ENCODE measurements at regions not wholly inside any gene's neighbourhood (a gene's known extent, or its start where the extent isn't known, plus 50 kb on each side); places are given as distances from the start of the nearest gene placed in this dataset.

DNA sequence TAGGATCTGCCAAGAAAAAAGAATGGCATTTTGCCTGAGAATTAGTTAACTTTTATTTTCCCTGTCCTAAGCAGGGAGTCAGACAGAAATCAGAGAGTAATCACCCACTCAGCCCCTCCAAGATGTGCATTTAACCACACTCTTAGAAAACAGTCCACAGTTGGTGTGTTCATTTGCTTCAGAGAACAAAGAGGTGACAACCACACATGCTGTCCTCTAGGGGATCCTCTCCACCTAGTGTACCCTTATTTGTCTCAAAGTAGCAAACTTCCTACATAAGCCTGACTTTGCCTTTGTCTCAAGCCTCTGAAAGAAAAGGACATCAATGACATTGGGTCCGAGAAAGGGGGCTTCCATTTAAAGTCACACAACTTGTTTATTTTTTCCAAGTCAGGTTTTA is 107.0 kb upstream of the RFC3 start:
- no peak for DNase-seq (ENCODE audit: low read depth in 2 of 2)

DNA sequence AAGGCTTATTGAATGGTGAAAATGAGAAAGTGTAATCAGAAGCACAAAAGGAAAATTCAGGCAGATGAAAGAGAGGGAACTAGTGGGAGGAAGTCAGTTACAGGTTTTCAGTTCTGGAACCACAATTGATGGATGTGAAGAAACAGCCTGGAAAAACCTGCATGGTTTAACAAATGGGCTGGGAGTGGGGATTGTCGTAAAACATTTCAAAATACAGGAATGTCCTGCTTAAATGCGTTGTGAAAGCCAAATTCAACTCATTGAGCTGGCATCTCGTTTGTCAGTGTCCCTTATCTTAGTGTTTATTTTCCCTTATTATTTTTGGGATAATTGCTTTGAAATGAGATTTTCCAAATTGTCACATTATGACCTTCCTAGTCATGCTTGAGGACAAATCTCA is 106.5 kb upstream of the RFC3 start:
- DNase-seq (ENCODE audit: low read depth in 2 of 2), result no peak

DNA sequence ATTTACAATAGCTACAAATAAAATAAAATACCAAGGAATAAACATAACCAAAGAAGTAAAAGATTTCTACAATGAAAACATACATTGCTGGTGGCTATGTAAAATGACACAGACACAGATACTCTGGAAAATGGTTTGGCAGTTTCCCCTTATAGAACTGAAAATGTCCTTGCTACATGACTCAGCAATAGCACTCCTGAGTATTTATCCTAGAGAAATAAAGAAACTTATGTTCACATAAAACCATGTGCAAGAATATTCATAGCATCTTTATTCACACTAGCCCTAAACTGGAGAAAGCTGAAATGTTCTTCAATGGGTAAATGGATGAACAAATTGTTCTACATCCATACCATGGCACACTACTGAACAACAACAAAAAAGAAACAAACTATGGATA is 100.2 kb upstream of the RFC3 start:
- no peak for DNase-seq (ENCODE audit: low read depth in 2 of 2)

DNA sequence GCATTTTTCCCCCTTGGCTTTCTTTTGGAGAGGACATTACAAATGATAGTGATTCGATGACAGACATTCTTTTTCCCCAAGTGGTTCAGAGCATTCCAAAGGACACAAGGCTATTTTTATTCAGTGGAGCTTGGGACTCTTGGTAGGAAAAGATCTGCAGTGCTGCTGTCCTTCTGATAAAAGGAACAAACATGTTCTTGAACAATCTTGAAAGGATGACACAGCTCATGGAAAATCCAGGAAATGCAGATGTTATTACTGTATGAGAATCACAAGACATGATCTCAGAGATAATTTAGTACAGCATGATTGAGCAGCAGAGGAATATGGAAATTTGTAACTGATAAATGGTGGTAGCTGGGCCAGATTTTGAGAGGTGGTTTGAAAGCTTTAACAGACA is 96.2 kb upstream of the RFC3 start:
- DNase-seq (ENCODE audit: low read depth in 2 of 2), result no peak

DNA sequence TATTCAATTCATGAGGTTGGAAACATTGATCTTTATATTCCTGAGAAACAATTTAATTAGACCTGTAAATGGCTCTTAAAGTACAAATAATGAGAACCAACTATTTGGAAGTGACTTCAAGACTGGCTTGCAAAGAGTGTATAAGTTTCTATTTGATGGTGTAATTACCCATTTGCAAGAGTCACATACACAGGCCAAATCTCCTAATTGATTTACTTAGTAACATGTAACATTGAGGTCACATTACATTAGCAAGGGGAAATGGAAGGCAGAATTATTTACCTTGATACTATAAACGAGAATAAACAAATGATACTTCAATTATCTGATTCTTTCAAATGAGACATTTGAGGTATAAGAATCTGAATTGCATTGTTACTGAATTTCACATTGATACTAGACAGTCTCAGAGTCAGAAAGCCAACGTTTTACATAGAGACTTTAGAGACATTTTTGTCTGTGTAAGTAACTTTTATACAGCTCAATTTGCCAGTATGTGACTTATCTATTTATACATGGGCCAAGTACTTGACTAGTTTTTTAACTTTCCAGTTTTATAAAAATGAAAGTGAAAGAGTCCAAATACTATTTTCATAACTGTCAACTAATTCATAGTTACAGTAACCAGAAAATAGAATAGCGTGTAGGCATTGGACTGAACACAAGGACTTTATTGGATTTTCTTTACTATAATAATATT is 95.6 kb upstream of the RFC3 start:
- DNase-seq (ENCODE audit: low read depth in 2 of 2), result no peak

DNA sequence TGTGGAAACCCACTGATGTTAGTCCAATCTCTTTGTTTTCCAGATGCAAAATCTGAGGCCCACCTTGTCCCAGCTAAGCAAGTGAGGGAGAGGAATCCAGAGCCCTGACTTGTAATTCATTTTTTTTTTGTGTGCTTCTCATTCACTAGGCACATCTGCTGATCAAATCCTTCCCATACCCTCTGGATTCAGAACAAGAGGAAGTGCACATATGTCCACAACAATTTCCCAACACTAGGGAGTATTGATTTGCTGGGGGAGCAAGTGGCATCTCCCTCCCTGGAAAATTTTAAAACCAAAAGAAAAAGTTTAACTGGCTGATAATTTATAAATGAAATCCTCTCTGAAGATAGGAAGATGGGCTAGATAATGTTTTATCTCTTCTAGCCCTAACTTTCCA is 94.6 kb upstream of the RFC3 start:
- no peak for DNase-seq (ENCODE audit: low read depth in 2 of 2)

DNA sequence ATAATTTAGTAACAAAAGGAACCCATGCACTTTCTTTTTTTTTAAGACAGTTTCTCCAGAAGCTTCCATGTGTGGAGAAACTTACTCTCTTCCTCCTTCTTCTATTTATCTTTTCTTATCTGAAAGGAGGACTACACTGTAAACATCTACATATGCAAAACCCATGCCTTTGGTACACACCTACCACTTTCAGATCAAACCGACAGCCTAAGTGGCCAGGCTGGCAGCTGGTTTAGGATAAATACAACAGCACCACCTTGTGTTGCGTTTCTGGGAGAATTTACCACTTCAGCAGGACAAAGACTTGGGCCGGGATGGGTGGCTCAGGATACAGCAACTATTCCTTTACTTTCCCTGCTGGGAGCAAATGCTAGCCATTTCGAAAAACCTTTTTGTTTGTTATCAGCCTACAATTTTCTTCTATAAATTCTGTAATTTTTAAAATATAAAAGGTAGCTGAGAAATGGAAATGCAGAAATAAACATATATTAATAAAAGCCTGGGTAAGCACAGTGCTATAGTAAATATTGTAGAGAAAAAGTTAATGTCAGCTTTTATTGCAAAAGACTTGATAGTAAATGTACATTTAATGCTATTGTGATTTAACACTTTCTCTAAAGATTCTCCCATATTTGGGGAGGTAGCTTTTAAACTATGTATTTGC is 94.0 kb upstream of the RFC3 start:
- DNase-seq (ENCODE audit: low read depth in 2 of 2), result peak; percentile 19 to 47

DNA sequence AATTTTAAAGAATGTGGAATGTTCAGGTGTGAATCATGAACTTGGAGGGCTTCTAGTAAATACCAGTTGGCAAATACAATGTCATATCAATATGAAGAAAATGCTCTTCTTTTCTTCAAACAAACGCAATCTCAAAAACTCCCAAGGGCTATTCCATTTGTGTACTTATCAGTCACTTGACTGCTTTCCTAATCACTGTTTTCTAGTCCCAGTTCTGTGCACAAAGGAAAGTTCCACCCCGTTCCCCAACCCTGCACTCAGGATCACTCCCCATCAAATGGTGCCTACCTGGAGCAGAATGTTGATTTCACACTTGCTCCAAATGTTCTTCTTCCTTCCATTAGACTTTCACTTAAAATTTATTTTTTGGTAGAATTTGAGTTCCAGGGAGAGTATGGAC is 92.6 kb upstream of the RFC3 start:
- no peak for DNase-seq (ENCODE audit: low read depth in 2 of 2)

DNA sequence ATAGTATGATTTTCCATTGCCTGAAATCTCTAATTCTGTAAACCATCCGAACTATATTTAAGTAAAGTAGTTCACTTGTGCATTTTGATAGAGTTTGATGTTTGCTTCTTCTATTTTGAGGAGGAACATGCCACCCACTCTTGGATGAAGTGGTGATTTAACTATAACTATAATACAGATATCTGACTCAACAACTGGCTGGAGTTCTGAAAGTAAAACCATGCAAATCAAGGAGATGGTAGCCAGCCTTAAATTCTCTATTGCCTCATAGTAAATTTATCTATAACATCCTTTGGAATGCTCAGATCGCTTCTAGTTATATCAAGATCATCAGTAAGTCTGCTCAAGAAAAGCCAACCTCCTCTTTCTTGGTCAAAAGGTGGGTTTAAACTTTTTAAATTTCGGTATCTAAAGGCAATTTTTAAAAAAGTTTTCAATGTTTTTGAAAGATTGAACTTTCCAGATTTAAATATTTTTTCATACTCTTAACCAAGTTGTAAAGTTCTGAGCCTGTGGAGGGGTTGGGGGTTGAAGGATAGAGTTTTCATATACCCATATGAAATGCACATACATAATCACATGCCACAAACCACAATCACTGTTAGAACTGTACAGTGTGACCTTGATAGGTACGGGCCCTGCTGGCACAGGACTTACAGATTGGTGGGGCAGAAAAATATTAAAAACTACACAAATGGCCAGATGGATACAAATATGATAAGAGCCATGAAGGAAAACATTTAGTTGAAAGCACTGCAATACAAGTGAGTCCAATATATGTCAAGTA is 90.5 kb upstream of the RFC3 start:
- no peak for DNase-seq (ENCODE audit: low read depth in 2 of 2)

DNA sequence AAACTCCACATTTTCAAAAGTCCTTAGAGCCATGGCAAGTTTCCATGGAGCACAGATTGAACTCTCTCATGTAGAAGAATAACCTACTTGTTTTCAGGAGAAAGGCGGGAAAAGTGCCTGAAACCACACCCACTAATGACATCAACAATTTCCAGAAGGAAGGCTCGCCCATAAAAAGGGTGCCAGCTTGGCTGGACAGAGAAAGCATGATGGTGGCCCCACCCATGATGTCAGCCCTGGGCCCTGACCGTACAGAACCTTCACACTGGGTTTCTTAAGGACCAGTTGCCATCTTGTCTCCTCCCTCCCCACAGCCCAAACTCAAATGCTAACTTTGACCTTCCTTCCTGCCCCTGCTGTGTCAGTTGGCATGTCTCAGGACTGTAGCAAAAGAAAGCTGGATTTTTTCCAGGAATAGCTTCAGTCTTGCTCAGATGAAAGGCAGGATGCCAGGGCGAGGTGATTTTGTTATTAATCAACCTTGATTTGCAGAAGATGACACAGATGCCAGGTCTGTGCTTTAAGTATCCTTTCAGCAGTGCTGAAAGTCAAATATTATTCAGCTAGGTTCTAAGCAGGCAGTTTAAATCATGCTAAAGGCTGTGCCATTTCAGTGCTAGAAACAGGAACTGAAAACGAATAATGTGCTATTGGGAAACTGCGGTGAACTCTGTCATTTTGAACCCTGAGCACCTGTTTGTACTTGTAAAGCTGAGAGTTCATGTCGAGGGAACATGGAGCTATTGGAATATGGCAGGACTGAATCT is 89.5 kb upstream of the RFC3 start:
- DNase-seq (ENCODE audit: low read depth in 2 of 2), result no peak

DNA sequence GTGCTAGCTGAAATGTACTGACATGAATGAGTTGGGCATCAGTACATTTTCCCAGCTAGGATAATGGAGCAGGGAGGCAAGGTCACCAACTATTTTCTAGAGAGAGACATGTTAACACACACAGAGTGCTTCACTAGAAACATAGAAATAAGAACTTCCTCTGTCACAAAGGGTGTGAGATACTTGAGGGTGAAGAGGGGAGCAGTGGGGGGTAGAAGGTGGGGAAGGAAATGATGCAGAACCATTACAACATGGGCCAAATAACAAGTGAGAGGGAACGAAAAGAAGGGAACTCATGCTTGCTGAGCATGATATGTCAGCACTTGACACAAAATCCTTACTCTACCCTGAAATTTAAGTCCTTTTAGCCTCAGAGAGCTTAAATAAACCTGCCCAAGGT is 87.8 kb upstream of the RFC3 start:
- no peak for DNase-seq (ENCODE audit: low read depth in 2 of 2)

DNA sequence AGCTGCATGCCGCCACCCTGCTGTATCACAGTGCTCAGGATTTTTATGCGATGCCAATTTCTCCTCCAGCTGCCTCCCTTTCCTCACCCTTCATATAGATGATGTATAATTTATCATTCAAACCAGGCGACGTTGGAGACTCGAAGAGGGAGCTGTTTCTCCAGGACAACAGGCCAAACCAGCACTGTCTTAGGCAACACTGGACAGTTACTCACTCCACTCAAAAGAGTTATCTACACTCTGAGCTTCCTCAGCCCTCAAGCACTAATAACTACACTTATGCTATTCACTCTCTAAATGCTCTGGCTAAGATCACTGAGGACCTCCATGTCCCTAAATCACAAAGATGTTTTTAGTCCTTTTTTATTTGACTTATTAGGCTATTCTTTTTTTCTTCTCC is 87.3 kb upstream of the RFC3 start:
- DNase-seq (ENCODE audit: low read depth in 2 of 2), result no peak

DNA sequence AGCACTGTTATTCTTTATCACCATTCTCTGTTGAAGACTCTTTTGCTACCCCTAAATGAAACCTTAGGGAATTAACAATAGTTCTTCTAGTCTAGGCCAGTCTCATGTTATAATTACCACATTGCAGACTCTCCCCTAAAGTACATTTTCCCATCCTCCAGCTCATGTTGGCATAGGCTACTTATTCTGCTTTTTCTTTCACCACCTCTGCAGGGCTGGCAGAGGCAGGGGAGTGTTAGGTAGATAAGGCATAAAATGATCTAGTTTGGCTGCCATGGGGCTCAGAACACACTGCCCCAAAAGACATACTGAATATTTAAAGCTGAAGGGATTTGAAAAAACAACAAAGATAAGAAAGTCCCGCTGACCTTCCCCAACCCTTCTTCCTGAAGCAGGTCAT is 82.7 kb upstream of the RFC3 start:
- no peak for DNase-seq (ENCODE audit: low read depth in 2 of 2)

DNA sequence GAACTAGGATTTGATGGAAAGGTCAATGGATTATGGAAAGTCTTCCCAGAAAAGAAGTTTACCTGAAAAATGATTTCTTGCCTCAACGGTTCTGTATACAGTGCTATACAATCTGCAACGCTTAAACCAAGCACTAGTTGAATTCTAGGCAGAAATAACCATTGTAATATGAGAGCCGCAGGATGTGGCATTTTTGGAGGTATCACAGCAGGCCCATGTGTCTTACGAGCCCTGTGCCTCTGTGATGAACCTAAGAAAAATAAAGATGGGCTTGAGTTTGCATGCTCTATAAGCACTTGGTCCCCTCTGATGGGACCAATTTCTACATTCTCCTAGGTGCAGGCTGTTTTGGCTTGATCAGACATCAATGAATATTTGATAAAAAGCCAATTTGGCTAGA is 78.7 kb upstream of the RFC3 start:
- no peak for DNase-seq (ENCODE audit: low read depth in 2 of 2)

DNA sequence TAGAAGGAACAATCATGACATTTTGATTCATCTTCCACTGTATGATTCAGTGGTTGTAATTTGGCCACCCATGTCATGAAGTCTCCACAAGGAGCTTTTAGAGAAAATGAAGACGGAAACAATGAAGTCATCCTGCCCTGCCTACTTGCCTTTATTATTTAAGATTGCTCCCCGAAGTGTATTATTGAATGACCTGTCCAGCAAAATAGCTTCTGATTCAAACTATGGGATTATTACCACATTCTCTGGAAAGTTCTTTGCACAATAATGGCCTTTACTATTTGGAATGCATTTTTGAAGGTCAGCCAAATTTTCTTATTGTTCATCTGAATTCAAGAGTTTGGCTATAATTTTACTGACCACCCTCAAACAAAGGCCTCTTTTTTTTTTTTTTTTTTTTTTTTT is 77.8 kb upstream of the RFC3 start:
- no peak for DNase-seq (ENCODE audit: low read depth in 2 of 2)

DNA sequence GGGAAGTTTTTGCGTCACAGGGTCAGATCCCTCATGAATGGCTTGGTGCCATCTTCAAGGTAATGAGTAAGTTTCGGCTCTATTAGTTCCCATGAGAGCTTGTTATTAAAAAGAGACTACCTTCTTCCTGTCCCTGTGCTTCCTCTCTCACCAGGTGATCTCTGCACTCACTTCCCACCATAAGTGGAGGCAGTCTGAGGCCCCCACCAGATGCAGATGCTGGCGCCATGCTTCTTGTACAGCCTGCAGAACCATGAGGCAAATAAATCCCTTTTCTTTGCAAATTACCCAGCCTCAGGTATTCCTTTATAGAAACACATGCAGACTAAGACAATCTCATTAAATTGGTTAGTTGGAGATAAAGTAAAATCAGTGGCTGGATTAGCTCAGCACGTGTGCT is 75.6 kb upstream of the RFC3 start:
- no peak for DNase-seq (ENCODE audit: low read depth in 2 of 2)

DNA sequence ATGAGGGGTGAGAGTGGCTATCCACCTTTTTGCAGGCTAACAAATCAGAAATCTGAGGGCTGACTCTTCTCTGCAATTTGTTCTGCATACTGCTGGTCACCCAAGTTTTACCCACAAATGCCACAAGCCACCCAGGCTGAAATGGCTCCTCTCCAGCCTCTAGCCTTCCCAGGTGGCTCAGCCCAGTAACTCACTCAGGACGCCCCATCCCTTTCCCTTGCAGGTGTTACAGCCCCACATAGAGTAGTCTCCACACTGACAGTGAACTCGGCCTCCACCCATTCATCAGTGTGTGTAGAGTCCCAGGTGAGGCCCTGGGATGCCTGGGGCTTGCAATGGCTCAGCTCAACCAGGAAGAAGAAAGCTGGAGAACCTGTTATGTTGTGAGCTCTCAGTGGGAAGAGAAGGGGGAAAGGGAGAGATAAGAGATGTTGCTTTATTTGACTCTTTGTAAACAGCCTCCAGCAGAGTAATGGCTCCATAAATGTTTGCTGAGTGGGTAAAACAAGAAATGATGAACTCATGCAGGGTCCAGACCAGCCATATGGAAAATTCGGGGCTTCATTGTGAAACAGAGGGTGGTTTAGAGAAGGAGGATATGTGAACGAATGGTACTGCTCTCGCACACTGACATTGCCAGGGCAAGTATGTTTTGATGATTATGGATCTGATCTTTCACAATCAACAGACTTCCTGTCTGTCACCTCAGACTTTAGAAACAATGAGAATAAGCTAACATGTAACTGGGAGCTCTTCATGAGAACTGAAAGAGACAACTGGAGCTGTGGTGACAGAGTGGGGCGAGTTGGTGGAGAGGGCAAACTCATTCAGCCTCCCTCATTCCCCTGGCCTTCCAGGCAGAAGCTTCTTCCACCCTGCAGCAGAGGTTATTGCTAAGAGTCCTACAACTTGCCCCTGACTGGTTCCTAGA is 74.2 kb upstream of the RFC3 start:
- DNase-seq (ENCODE audit: low read depth in 2 of 2), result no peak

DNA sequence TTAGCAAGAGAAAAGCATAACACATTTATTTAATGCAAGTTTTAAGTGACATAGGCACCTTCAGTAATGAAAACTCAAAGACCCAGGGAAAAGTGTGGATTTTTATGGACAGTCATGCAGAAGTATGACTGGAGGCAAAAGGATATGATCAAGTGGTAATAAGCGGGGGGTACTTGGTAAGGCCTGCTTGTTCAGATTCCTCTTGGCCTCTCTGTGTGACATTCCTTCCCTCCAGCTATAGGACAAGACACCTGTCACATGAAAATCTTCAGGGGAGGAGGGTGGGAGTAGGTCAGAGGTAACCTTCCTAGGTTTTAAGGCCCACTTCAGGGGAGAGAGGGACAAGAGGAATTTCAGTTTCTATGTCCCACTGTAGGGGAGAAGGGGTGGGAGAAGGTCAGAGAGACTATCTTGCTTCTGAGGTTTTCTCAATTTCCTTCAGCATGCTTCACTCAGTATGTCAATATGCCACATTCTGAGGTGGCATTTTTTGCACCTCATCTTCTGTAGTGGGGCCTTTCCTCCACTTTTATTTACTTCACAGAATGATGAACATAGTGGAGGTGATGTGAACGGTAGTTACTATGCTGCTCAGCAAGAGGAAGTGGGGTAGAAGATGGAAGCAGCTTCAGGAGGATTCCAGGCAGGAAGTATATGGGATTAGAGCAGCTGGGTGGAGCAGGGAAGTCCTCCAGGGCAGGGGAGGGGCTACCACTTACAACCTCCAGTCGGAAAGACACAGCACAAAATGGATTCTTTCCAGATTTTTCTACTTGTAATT is 73.2 kb upstream of the RFC3 start:
- DNase-seq (ENCODE audit: low read depth in 2 of 2), result no peak

DNA sequence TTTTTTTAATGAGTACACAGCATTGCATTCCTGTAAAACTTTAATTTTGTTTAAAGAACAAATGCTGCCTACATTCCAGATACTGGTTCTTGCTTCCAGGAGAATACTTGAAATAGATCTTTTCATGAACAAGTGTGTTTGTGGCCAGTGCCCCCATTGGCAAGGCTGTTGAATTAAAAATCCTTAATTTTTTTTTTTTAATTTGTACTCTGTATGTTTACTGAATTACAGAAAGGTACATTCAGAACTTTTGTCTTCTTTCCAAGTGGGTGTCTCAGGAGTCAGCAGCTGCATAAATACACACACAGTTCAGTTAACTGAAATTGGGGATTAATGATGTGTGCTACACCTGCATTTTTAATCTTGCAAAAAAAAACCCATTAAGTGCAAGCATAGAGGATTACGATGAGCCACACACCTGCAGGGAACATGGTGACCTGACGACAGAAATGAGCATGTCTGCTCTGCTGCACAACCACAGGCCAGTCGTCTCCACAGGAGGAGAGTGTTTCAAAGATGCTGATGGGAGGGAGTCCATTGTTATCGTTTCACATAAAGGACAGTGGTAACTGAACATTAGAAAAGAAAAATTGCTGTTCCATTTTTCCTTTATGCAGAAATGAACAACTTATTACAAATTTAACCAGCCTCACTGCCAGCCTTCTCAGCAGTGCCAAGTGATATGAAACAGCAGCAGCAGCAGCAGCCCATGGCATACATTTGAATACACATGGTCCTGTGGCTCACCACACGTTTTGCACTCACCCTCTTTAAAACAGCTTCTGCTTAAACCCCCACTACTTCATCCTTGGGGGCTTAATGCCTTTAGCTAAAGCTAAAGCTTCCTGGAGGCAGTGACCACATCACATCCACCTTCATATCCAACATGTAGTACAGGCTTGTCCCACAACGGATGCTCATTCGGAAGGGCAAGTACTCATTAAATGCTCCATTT is 72.3 kb upstream of the RFC3 start:
- no peak for DNase-seq (ENCODE audit: low read depth in 2 of 2)
